ENCODE measurements at regions not wholly inside any gene's neighbourhood (a gene's known extent, or its start where the extent isn't known, plus 50 kb on each side); places are given as distances from the start of the nearest gene placed in this dataset.

DNA sequence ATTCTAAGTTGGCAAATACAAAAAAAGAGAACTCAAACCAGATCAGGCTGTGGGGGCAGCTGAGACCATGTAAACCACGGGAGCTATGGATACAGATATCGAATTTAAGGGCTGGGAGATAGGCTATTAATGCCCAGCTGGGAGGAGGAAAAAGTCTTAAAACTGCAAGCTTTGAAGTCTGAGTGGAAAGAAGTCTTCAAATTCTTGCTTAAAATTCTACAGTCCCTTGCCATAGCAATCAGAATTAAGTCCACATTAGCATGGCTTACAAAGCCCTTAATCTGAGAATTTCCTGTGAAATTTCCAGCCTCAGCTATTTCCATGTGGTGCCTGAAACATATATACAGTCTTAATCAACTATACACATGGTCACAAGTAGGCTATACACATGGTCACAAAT is 465.0 kb upstream of the HSF2 start:
- H3K9me3 ChIP-seq (ENCODE audit: control insufficient read depth in 2 of 3, insufficient read depth in 1 of 3, low read length in 3 of 3), result no peaks in the 10 kb centered on the region
- H3K4me1 ChIP-seq (ENCODE audit: control insufficient read depth in 2 of 3, insufficient read depth in 2 of 3, low read depth in 1 of 3, low read length in 3 of 3), result peaks cover 0 to 2% (median 0%) of the 10 kb centered on the region in 3 donors
- no peaks in the 10 kb centered on the region for H3K27me3 ChIP-seq (ENCODE audit: control insufficient read depth, insufficient read depth, low read length)
- intact Hi-C loops (cut with DNase I), result no loop called here
- no peak overlapping the region for H3K9ac ChIP-seq (ENCODE audit: low read length in 3 of 3)
- H3K36me3 ChIP-seq (ENCODE audit: control insufficient read depth in 2 of 3, insufficient read depth in 3 of 3, low read length in 3 of 3), result no peaks in the 10 kb centered on the region
- DNase-seq (peak in 1 of 5 donors; percentile 8), FAIRE-seq (no peak)
- TF ChIP-seq, protein P1, sequence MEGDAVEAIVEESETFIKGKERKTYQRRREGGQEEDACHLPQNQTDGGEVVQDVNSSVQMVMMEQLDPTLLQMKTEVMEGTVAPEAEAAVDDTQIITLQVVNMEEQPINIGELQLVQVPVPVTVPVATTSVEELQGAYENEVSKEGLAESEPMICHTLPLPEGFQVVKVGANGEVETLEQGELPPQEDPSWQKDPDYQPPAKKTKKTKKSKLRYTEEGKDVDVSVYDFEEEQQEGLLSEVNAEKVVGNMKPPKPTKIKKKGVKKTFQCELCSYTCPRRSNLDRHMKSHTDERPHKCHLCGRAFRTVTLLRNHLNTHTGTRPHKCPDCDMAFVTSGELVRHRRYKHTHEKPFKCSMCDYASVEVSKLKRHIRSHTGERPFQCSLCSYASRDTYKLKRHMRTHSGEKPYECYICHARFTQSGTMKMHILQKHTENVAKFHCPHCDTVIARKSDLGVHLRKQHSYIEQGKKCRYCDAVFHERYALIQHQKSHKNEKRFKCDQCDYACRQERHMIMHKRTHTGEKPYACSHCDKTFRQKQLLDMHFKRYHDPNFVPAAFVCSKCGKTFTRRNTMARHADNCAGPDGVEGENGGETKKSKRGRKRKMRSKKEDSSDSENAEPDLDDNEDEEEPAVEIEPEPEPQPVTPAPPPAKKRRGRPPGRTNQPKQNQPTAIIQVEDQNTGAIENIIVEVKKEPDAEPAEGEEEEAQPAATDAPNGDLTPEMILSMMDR (IDR thresholded peaks at IDR 0.05; ENCODE audit: borderline replicate concordance, extremely low read depth, insufficient read depth), result no peak
- no peak overlapping the region for H3K4me3 ChIP-seq (ENCODE audit: low read length in 3 of 3)
- no peak overlapping the region for H3K27ac ChIP-seq (ENCODE audit: low read depth in 2 of 2, low read length in 2 of 2)

DNA sequence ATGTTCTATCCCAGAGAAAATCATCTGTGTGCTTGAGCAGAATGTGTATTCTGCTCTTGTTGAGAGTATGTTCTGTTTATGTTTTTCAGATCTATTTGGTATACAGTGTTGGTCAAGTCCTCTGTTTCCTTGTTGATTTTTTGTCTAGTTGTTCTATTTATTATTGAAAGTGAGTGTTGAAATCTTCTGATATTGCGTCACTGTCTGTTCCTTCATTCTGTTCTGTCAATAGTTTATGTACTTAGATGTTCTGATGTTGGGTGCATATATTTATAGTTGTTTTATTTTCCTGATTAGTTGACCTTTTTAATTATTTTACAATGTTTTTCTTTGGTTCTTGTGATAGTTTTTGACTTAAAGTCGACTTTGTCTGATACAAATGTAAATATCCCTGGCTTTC is 458.7 kb upstream of the HSF2 start:
- DNase-seq (no peak), FAIRE-seq (peak; percentile 17)
- Histone ChIP-seq H3K36me3 (ENCODE audit: control insufficient read depth in 2 of 3, insufficient read depth in 3 of 3, low read length in 3 of 3) (no peaks in the 10 kb centered on the region), H3K9ac (ENCODE audit: low read length in 3 of 3) (no peak overlapping the region), H3K27me3 (ENCODE audit: control insufficient read depth, insufficient read depth, low read length) (no peaks in the 10 kb centered on the region), H3K4me1 (ENCODE audit: control insufficient read depth in 2 of 3, insufficient read depth in 2 of 3, low read depth in 1 of 3, low read length in 3 of 3) (no peaks in the 10 kb centered on the region), H3K9me3 (ENCODE audit: control insufficient read depth in 2 of 3, insufficient read depth in 1 of 3, low read length in 3 of 3) (peaks cover 0 to 8% (median 0%) of the 10 kb centered on the region in 3 donors), H3K4me3 (ENCODE audit: low read length in 3 of 3) (no peak overlapping the region), H3K27ac (ENCODE audit: low read depth in 2 of 2, low read length in 2 of 2) (no peak overlapping the region)
- TF ChIP-seq, protein P1 (IDR thresholded peaks at IDR 0.05; ENCODE audit: borderline replicate concordance, extremely low read depth, insufficient read depth), result no peak
- intact Hi-C loops (cut with DNase I), result no loop called here

DNA sequence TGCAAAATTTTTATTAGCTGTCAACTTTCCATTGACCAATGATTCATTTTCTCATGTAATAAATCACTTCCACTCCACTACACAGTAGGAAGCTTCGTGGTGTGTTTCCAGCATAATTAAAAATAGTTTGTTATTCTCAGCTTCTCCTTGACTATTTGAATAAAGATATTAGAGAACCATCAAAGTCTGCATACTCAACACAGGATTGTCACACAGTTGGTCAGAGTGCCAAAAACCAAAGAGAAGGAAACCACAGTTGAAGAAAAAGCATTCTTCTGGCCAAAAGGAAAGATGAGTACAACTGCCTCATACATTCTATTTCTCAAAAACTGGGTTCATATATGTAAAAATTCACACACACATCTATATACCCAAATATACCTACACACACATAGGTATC is 455.1 kb upstream of the HSF2 start:
- H3K27ac ChIP-seq (ENCODE audit: low read depth in 2 of 2, low read length in 2 of 2), result no peak overlapping the region
- peaks cover 0 to 8% (median 0%) of the 10 kb centered on the region in 3 donors for H3K9me3 ChIP-seq (ENCODE audit: control insufficient read depth in 2 of 3, insufficient read depth in 1 of 3, low read length in 3 of 3)
- no peaks in the 10 kb centered on the region for H3K36me3 ChIP-seq (ENCODE audit: control insufficient read depth in 2 of 3, insufficient read depth in 3 of 3, low read length in 3 of 3)
- H3K4me3 ChIP-seq (ENCODE audit: low read length in 3 of 3), result no peak overlapping the region
- no peaks in the 10 kb centered on the region for H3K27me3 ChIP-seq (ENCODE audit: control insufficient read depth, insufficient read depth, low read length)
- FAIRE-seq (no peak), DNase-seq (no peak)
- H3K9ac ChIP-seq (ENCODE audit: low read length in 3 of 3), result no peak overlapping the region
- no peaks in the 10 kb centered on the region for H3K4me1 ChIP-seq (ENCODE audit: control insufficient read depth in 2 of 3, insufficient read depth in 2 of 3, low read depth in 1 of 3, low read length in 3 of 3)
- TF ChIP-seq, protein P1 (IDR thresholded peaks at IDR 0.05; ENCODE audit: borderline replicate concordance, extremely low read depth, insufficient read depth), result no peak
- intact Hi-C loops (cut with DNase I), result no loop called here

DNA sequence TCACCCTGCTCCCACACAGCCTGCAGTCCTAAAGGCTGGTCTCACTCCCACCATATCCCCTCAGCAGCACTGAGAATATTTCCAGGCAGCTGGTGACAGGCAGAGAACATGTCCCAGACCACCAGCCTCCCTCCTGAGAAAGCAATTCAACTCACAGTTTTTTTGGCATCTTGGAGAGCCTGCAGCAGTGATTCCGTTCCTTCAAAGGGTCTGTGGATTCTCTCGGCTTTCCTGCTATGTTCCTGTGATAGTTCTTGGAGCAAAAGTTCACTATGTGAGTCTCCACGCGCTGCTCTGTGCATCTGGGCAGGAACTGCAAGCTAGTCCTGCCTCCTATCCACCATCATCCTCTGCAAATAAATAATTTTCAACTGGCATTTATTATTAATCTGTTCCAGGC is 448.3 kb upstream of the HSF2 start:
- H3K27ac ChIP-seq (ENCODE audit: low read depth in 2 of 2, low read length in 2 of 2), result no peak overlapping the region
- FAIRE-seq, result no peak
- no peaks in the 10 kb centered on the region for H3K9me3 ChIP-seq (ENCODE audit: control insufficient read depth in 2 of 3, insufficient read depth in 1 of 3, low read length in 3 of 3)
- no peak overlapping the region for H3K9ac ChIP-seq (ENCODE audit: low read length in 3 of 3)
- H3K4me3 ChIP-seq (ENCODE audit: low read length in 3 of 3), result no peak overlapping the region
- intact Hi-C loops (cut with DNase I), result no loop called here
- DNase-seq, result no peak
- no peaks in the 10 kb centered on the region for H3K36me3 ChIP-seq (ENCODE audit: control insufficient read depth in 2 of 3, insufficient read depth in 3 of 3, low read length in 3 of 3)
- TF ChIP-seq, protein P1 (IDR thresholded peaks at IDR 0.05; ENCODE audit: borderline replicate concordance, extremely low read depth, insufficient read depth), result no peak
- H3K4me1 ChIP-seq (ENCODE audit: control insufficient read depth in 2 of 3, insufficient read depth in 2 of 3, low read depth in 1 of 3, low read length in 3 of 3), result no peaks in the 10 kb centered on the region
- H3K27me3 ChIP-seq (ENCODE audit: control insufficient read depth, insufficient read depth, low read length), result no peaks in the 10 kb centered on the region
